Tibial nerve (tissue), 3 donors: ENCODE measurements at regions not wholly inside any gene's neighbourhood (a gene's known extent, or its start where the extent isn't known, plus 50 kb on each side); places are given as distances from the start of the nearest gene placed in this dataset.

Experiments used
- POLR2A ChIP-seq, 2 donors: fragments of 450-650 bp; IDR thresholded peaks; one replicate each; pipeline ENCODE4 v1.6.1; 2017; ENCODE audit warnings: antibody characterized with exemption in 2 of 2, mild to moderate bottlenecking in 2 of 2, moderate library complexity in 2 of 2
- TF ChIP-seq, protein P1 (sequence below), 5 experiments: fragments of 200-600 bp in 3 of 5; fragments of 450-650 bp in 2 of 5; sonication (generic) in 3 of 5; IDR thresholded peaks; one replicate each; pipeline ENCODE4 v1.5.1; 2016 to 2019; ENCODE audit warnings: antibody characterized with exemption in 5 of 5, mild to moderate bottlenecking in 3 of 5, moderate library complexity in 2 of 5

DNA sequence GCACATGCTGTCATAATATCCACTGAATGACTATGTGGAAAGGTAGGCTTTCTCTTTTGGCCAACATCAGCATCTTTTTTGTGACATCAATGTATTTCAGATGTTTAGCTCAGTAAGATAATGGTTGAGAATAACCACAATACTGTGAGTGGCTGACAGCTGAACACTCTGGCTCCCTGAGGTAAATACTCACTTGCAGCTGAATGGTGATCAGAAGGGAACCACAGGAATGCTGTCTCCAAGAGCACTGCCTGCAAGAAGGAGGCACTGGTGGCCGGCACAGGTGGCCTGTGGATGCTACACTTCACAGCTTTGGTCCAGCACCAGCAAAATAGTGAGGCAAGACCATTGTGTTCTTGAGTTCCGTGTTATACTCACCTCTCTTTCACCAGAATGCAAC lies 118.7 kb upstream of the PPM1J start:
- TF ChIP-seq, protein P1, sequence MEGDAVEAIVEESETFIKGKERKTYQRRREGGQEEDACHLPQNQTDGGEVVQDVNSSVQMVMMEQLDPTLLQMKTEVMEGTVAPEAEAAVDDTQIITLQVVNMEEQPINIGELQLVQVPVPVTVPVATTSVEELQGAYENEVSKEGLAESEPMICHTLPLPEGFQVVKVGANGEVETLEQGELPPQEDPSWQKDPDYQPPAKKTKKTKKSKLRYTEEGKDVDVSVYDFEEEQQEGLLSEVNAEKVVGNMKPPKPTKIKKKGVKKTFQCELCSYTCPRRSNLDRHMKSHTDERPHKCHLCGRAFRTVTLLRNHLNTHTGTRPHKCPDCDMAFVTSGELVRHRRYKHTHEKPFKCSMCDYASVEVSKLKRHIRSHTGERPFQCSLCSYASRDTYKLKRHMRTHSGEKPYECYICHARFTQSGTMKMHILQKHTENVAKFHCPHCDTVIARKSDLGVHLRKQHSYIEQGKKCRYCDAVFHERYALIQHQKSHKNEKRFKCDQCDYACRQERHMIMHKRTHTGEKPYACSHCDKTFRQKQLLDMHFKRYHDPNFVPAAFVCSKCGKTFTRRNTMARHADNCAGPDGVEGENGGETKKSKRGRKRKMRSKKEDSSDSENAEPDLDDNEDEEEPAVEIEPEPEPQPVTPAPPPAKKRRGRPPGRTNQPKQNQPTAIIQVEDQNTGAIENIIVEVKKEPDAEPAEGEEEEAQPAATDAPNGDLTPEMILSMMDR (IDR thresholded peaks at IDR 0.05), result no peak
- no peak for TF ChIP-seq POLR2A (IDR thresholded peaks at IDR 0.05)
